HG03457 (cell line): ENCODE measurements at regions not wholly inside any gene's neighbourhood (a gene's known extent, or its start where the extent isn't known, plus 50 kb on each side); places are given as distances from the start of the nearest gene placed in this dataset.

ENCODE experiments used
- ATAC-seq: cut with Tn5 transposase; IDR thresholded peaks from one replicate; pipeline ENCODE4 v1.9.1; 2021; ENCODE audit warnings: moderate number of reproducible peaks; ENCODE audit not compliant: unreplicated experiment

- no peak for ATAC-seq
Measured at GRCh38 chr12:92292016-92292415, 146.4 kb upstream of the BTG1 start.

GRCh38 chr12:92290886-92291285 lies 145.2 kb upstream of the BTG1 start:
- ATAC-seq: no peak

GRCh38 chr12:92290350-92290695 lies 144.7 kb upstream of the BTG1 start:
- no peak for ATAC-seq

- ATAC-seq: no peak
Measured at GRCh38 chr12:92289629-92290349, 144.1 kb upstream of the BTG1 start.

- no peak for ATAC-seq
Measured at GRCh38 chr12:92288561-92288960, 142.9 kb upstream of the BTG1 start.

- ATAC-seq: no peak
Measured at GRCh38 chr12:92278378-92278828, 132.8 kb upstream of the BTG1 start.

GRCh38 chr12:92277795-92278194 lies 132.1 kb upstream of the BTG1 start:
- ATAC-seq: no peak

GRCh38 chr12:92276276-92276675 lies 130.6 kb upstream of the BTG1 start:
- no peak for ATAC-seq

GRCh38 chr12:92275443-92276154 lies 130.0 kb upstream of the BTG1 start:
- ATAC-seq: no peak

- ATAC-seq: no peak
Measured at GRCh38 chr12:92273076-92273475, 127.4 kb upstream of the BTG1 start.

- no peak for ATAC-seq
Measured at GRCh38 chr12:92272061-92272964, 126.7 kb upstream of the BTG1 start.

- ATAC-seq: no peak
Measured at GRCh38 chr12:92271341-92271740, 125.7 kb upstream of the BTG1 start.

GRCh38 chr12:92270521-92270920 lies 124.9 kb upstream of the BTG1 start:
- no peak for ATAC-seq

GRCh38 chr12:92268946-92269345 lies 123.3 kb upstream of the BTG1 start:
- ATAC-seq: no peak

GRCh38 chr12:92261692-92262091 lies 116.0 kb upstream of the BTG1 start:
- no peak for ATAC-seq

GRCh38 chr12:92261071-92261470 lies 115.4 kb upstream of the BTG1 start:
- ATAC-seq: no peak

GRCh38 chr12:92259696-92260251 lies 114.1 kb upstream of the BTG1 start:
- no peak for ATAC-seq

GRCh38 chr12:92259291-92259690 lies 113.6 kb upstream of the BTG1 start:
- ATAC-seq: no peak

- ATAC-seq: no peak
Measured at GRCh38 chr12:92257261-92257660, 111.6 kb upstream of the BTG1 start.

- ATAC-seq: no peak
Measured at GRCh38 chr12:92255741-92256140, 110.1 kb upstream of the BTG1 start.

GRCh38 chr12:92253301-92253700 lies 107.7 kb upstream of the BTG1 start:
- no peak for ATAC-seq
